Endothelial cell of umbilical vein (primary cell): ENCODE measurements at regions not wholly inside any gene's neighbourhood (a gene's known extent, or its start where the extent isn't known, plus 50 kb on each side); places are given as distances from the start of the nearest gene placed in this dataset.

ENCODE experiments used
- BruUV-seq: library from RNA; stranded (reverse); fragments of 400-500 nt; replicated peaks from 2 replicates; lab custom pipeline; 2021; lab: Mats Ljungman, UMichigan
- CTCF ChIA-PET: fragments of 300-600, 350-600 bp; sonication (Branson Sonifier 250); formaldehyde crosslinking; loops from one replicate; lab custom pipeline; 2021; ENCODE audit warnings: antibody characterized with exemption, inconsistent platforms; lab: Charles Lee
- POLR2A ChIA-PET: fragments of 300-600, 350-600 bp; sonication (Branson Sonifier 250); formaldehyde crosslinking; loops from one replicate; lab custom pipeline; 2021; ENCODE audit warnings: antibody characterized with exemption, inconsistent platforms; lab: Charles Lee
- DNase-seq: peaks from one replicate; pipeline ENCODE4 v3.0.0-alpha.2; 2011; ENCODE audit warnings: low read depth, low spot score
- FAIRE-seq: peaks from 2 replicates; lab custom pipeline; 2011; peaks lifted over from hg19 to GRCh38; lab: Jason Lieb, UNC
- H2AFZ ChIP-seq: 2 replicates; pipeline ENCODE4 v1.6.0; 2012; ENCODE audit warnings: low read depth, low read length, control low read depth, inconsistent platforms
- H3K27ac ChIP-seq: 2 replicates; pipeline ENCODE4 v1.5.1; 2011; ENCODE audit warnings: low read depth, mild to moderate bottlenecking, control low read depth, low read length, moderate library complexity; ENCODE audit not compliant: insufficient read depth
- H3K27me3 ChIP-seq, 2 experiments: 2 replicates each; pipeline versions ENCODE4 v1.6.0 to v1.6.1; 2011; ENCODE audit warnings: low read length in 2 of 2, mixed read lengths in 1 of 2; ENCODE audit not compliant: control insufficient read depth in 2 of 2, insufficient read depth in 2 of 2
- H3K36me3 ChIP-seq, 2 experiments: 2 replicates in 1 of 2; 3 replicates in 1 of 2; pipeline ENCODE4 v1.5.1; 2011; ENCODE audit warnings: low read length in 2 of 2, mild to moderate bottlenecking in 1 of 2, moderate library complexity in 1 of 2; ENCODE audit not compliant: control insufficient read depth in 2 of 2, insufficient read depth in 2 of 2; ENCODE audit errors: extremely low read depth in 1 of 2
- H3K4me1 ChIP-seq: 3 replicates; pipeline ENCODE4 v1.5.1; 2011; ENCODE audit warnings: mild to moderate bottlenecking, low read length; ENCODE audit not compliant: control insufficient read depth, insufficient read depth; ENCODE audit errors: extremely low read depth
- H3K4me2 ChIP-seq: 2 replicates; pipeline ENCODE4 v1.6.1; 2011; ENCODE audit warnings: low read length, control low read depth, mixed read lengths; ENCODE audit not compliant: insufficient read depth
- H3K4me3 ChIP-seq, 3 experiments: fragments of 200-600 bp in 1 of 3; sonication (generic), shearing (Covaris generic) in 1 of 3; replicated peaks in 1 of 3; 2 replicates each; pipeline ENCODE4 v1.5.1; 2011 to 2016; ENCODE audit warnings: control low read depth in 3 of 3, low read length in 3 of 3, mild to moderate bottlenecking in 2 of 3, inconsistent platforms in 1 of 3, low read depth in 1 of 3, moderate library complexity in 1 of 3; ENCODE audit not compliant: insufficient read depth in 1 of 3
- H3K79me2 ChIP-seq: 2 replicates; pipeline ENCODE4 v1.6.0; 2012; ENCODE audit warnings: low read length, inconsistent platforms; ENCODE audit not compliant: control insufficient read depth, insufficient read depth
- H3K9ac ChIP-seq: replicated peaks from 2 replicates; pipeline ENCODE3; 2011; ENCODE audit warnings: low read length, control low read depth; ENCODE audit not compliant: insufficient read depth; ENCODE audit errors: extremely low read depth
- H3K9me1 ChIP-seq: replicated peaks from 3 replicates; pipeline ENCODE4 v1.6.0; 2011; ENCODE audit warnings: mild to moderate bottlenecking, low read length; ENCODE audit not compliant: control insufficient read depth, insufficient read depth; ENCODE audit errors: extremely low read depth
- H3K9me3 ChIP-seq: replicated peaks from 2 replicates; pipeline ENCODE4 v1.5.1; 2012; ENCODE audit warnings: low read length, inconsistent platforms; ENCODE audit not compliant: control insufficient read depth, insufficient read depth
- H4K20me1 ChIP-seq: replicated peaks from 2 replicates; pipeline ENCODE3; 2011; ENCODE audit warnings: mild to moderate bottlenecking, low read length; ENCODE audit not compliant: control insufficient read depth, insufficient read depth; ENCODE audit errors: extremely low read depth
- CTCF ChIP-seq, 2 donors: IDR thresholded peaks; 1 replicate in 1 of 2; 2 replicates in 1 of 2; pipeline ENCODE4 v1.5.1; 2011; ENCODE audit warnings: low read length in 2 of 2, mild to moderate bottlenecking in 2 of 2, moderate library complexity in 2 of 2, control low read depth in 1 of 2, inconsistent platforms in 1 of 2, low read depth in 1 of 2; ENCODE audit not compliant: insufficient read depth in 1 of 2; ENCODE audit errors: extremely low read depth in 1 of 2
- EZH2 ChIP-seq: IDR thresholded peaks from 2 replicates; pipeline ENCODE4 v1.6.1; 2012; ENCODE audit warnings: borderline replicate concordance, low read depth, mild to moderate bottlenecking, moderate library complexity, low read length, inconsistent platforms; ENCODE audit not compliant: severe bottlenecking
- FOS ChIP-seq: IDR thresholded peaks from 2 replicates; pipeline ENCODE4 v1.6.1; 2011; ENCODE audit warnings: mild to moderate bottlenecking, low read length, moderate library complexity, borderline replicate concordance; ENCODE audit not compliant: insufficient read depth
- GATA2 ChIP-seq: IDR thresholded peaks from 2 replicates; pipeline ENCODE4 v1.7.0; 2011; ENCODE audit warnings: low read depth, mild to moderate bottlenecking, moderate library complexity, mixed read lengths, low read length; ENCODE audit not compliant: insufficient read length, insufficient read depth
- JUN ChIP-seq: IDR thresholded peaks from 2 replicates; pipeline ENCODE4 v1.6.1; 2011; ENCODE audit warnings: borderline replicate concordance, low read depth; ENCODE audit not compliant: insufficient read length, insufficient read depth
- MAX ChIP-seq: IDR thresholded peaks from 2 replicates; pipeline ENCODE4 v1.6.1; 2011; ENCODE audit not compliant: insufficient read depth, insufficient read length
- MYC ChIP-seq: IDR thresholded peaks from one replicate; pipeline ENCODE4 v1.6.1; 2011; ENCODE audit warnings: mild to moderate bottlenecking, low read depth, low read length
- POLR2A ChIP-seq: IDR thresholded peaks from 2 replicates; pipeline ENCODE4 v1.6.1; 2012; ENCODE audit warnings: low read depth, mild to moderate bottlenecking, control low read depth, low read length
- POLR2AphosphoS5 ChIP-seq: IDR thresholded peaks from 2 replicates; pipeline ENCODE4 v1.6.1; 2012; ENCODE audit warnings: low read depth, mild to moderate bottlenecking, control low read depth, low read length, moderate library complexity; ENCODE audit not compliant: insufficient read depth
- dilution Hi-C: fragments of 300-500 bp; cut with MboI; formaldehyde crosslinking; loops from one replicate; pipeline ENCODE4 v1.15.0; 2019; ENCODE audit warnings: low sequenced_read_pairs; ENCODE audit not compliant: extremely low pct_ligation_motif_present
- intact Hi-C: fragments of 100-400 bp; cut with micrococcal nuclease; formaldehyde crosslinking; loops from one replicate; pipeline ENCODE4 v1.10.0; 2022

- DNase-seq (peak; percentile 89), FAIRE-seq (peak; percentile 92)
- TF ChIP-seq GATA2 = peak; percentile 99
- no peak for TF ChIP-seq CTCF (IDR thresholded peaks at IDR 0.05; ENCODE audit: extremely low read depth in 1 of 2, insufficient read depth in 1 of 2, low read depth in 1 of 2, low read length in 2 of 2)
- peak; percentile 71 for TF ChIP-seq POLR2AphosphoS5
- TF ChIP-seq EZH2 = no peak
- no peak for TF ChIP-seq MYC
- peak; percentile 76 for TF ChIP-seq JUN
- TF ChIP-seq POLR2A = no peak
- TF ChIP-seq MAX = no peak
- TF ChIP-seq FOS = peak; percentile 80
- no peak overlapping the region for H3K4me3 ChIP-seq
- H3K79me2 ChIP-seq = no peaks in the 10 kb centered on the region
- no peaks in the 10 kb centered on the region for H3K9me1 ChIP-seq
- ChIA-PET CTCF (interaction anchor here (0.8 to 2.6 kb wide), 5 partner anchors 12 to 416 kb away, joined by 3 to 17 read pairs (median 6); no protein-coding TSS in a partner anchor), POLR2A (interaction anchor here (1.1 kb wide), 1 partner anchor 14 kb away, joined by 3 read pairs; no protein-coding TSS in a partner anchor)
- no peaks in the 10 kb centered on the region for H4K20me1 ChIP-seq
- dilution Hi-C loops = no loop called here
- no peaks in the 10 kb centered on the region for H3K36me3 ChIP-seq
- no peaks in the 10 kb centered on the region for H3K27me3 ChIP-seq
- peaks cover 38% of the 10 kb centered on the region for H3K4me1 ChIP-seq
- peak overlapping the region; percentile 54 for H2AFZ ChIP-seq
- no peaks in the 10 kb centered on the region for H3K9me3 ChIP-seq
- H3K27ac ChIP-seq = peak overlapping the region; percentile 71
- no TSS peak for BruUV-seq
- peak overlapping the region; percentile 69 for H3K4me2 ChIP-seq
- H3K9ac ChIP-seq = no peak overlapping the region
- intact Hi-C loops = loop anchor here (1.0 to 5.0 kb wide), 9 partner anchors 13 to 1156 kb away; a partner anchor contains a TSS
Measured at GRCh38 chr2:144596073-144596871, 76.4 kb upstream of the ZEB2 start.
